Endothelial cell of umbilical vein (primary cell): ENCODE measurements at regions not wholly inside any gene's neighbourhood (a gene's known extent, or its start where the extent isn't known, plus 50 kb on each side); places are given as distances from the start of the nearest gene placed in this dataset.

ENCODE experiments used
- CTCF ChIP-seq, 2 donors: IDR thresholded peaks; 1 replicate in 1 of 2; 2 replicates in 1 of 2; pipeline ENCODE4 v1.5.1; 2011; ENCODE audit warnings: low read length in 2 of 2, mild to moderate bottlenecking in 2 of 2, moderate library complexity in 2 of 2, control low read depth in 1 of 2, inconsistent platforms in 1 of 2, low read depth in 1 of 2; ENCODE audit not compliant: insufficient read depth in 1 of 2; ENCODE audit errors: extremely low read depth in 1 of 2
- EZH2 ChIP-seq: IDR thresholded peaks from 2 replicates; pipeline ENCODE4 v1.6.1; 2012; ENCODE audit warnings: borderline replicate concordance, low read depth, mild to moderate bottlenecking, moderate library complexity, low read length, inconsistent platforms; ENCODE audit not compliant: severe bottlenecking
- FOS ChIP-seq: IDR thresholded peaks from 2 replicates; pipeline ENCODE4 v1.6.1; 2011; ENCODE audit warnings: mild to moderate bottlenecking, low read length, moderate library complexity, borderline replicate concordance; ENCODE audit not compliant: insufficient read depth
- JUN ChIP-seq: IDR thresholded peaks from 2 replicates; pipeline ENCODE4 v1.6.1; 2011; ENCODE audit warnings: borderline replicate concordance, low read depth; ENCODE audit not compliant: insufficient read length, insufficient read depth
- MAX ChIP-seq: IDR thresholded peaks from 2 replicates; pipeline ENCODE4 v1.6.1; 2011; ENCODE audit not compliant: insufficient read depth, insufficient read length
- MYC ChIP-seq: IDR thresholded peaks from one replicate; pipeline ENCODE4 v1.6.1; 2011; ENCODE audit warnings: mild to moderate bottlenecking, low read depth, low read length
- POLR2A ChIP-seq: IDR thresholded peaks from 2 replicates; pipeline ENCODE4 v1.6.1; 2012; ENCODE audit warnings: low read depth, mild to moderate bottlenecking, control low read depth, low read length
- POLR2AphosphoS5 ChIP-seq: IDR thresholded peaks from 2 replicates; pipeline ENCODE4 v1.6.1; 2012; ENCODE audit warnings: low read depth, mild to moderate bottlenecking, control low read depth, low read length, moderate library complexity; ENCODE audit not compliant: insufficient read depth

- no peak for TF ChIP-seq CTCF (IDR thresholded peaks at IDR 0.05; ENCODE audit: extremely low read depth in 1 of 2, insufficient read depth in 1 of 2, low read depth in 1 of 2, low read length in 2 of 2)
- no peak for TF ChIP-seq POLR2A
- no peak for TF ChIP-seq EZH2
- TF ChIP-seq JUN: no peak
- no peak for TF ChIP-seq MYC
- no peak for TF ChIP-seq MAX
- TF ChIP-seq FOS: no peak
- TF ChIP-seq POLR2AphosphoS5: no peak
These were observed 731.1 kb downstream of the RNF144A start for GRCh38 chr2:7648221-7648795.
